ENCODE measurements at regions not wholly inside any gene's neighbourhood (a gene's known extent, or its start where the extent isn't known, plus 50 kb on each side); places are given as distances from the start of the nearest gene placed in this dataset.

DNA sequence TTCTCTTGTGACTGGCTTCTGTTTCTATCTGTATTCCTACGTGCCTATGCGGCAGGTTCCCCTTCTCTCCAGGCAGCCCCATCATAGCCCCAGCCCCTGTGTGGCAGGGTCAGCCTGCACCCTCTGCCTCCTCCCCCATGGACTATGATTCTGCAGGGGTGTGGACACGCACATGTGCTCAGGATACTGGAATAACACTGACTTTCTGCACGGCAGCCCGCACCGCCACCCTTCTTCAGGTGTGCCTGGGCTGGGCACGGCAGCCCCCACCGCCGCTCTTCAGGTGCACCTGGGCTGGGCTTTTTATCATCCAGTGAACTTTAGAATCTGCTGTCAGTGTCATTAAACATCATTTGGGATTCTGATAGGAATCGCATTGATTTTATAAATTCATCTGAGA, 202.6 kb upstream of the PPP2R2D start:
- TF ChIP-seq POLR2AphosphoS5 (IDR thresholded peaks at IDR 0.05) (no peak), CTCF (IDR thresholded peaks at IDR 0.05; ENCODE audit: poor library complexity, severe bottlenecking) (no peak), REST (IDR thresholded peaks at IDR 0.05; ENCODE audit: borderline replicate concordance) (no peak)
